IgD-negative memory B cell (primary cell): ENCODE measurements at regions not wholly inside any gene's neighbourhood (a gene's known extent, or its start where the extent isn't known, plus 50 kb on each side); places are given as distances from the start of the nearest gene placed in this dataset.
"Not testable (repeated sequence)": the region's sequence is repeated elsewhere in the genome, so short reads cannot be mapped to it uniquely, and the experiment has no call there.

Experiments
- H3K27ac Mint-ChIP-seq, 3 donors: one replicate each; pipeline ENCODE4 v1.8.0; 2020 to 2022; ENCODE audit warnings: mild to moderate bottlenecking in 3 of 3, mixed read lengths in 3 of 3, moderate library complexity in 1 of 3
- H3K27me3 Mint-ChIP-seq: one replicate; pipeline ENCODE4 v1.8.0; 2021; ENCODE audit warnings: mixed read lengths
- H3K36me3 Mint-ChIP-seq: one replicate; pipeline ENCODE4 v1.8.0; 2020; ENCODE audit warnings: mild to moderate bottlenecking, mixed read lengths
- H3K4me1 Mint-ChIP-seq, 3 donors: one replicate each; pipeline ENCODE4 v1.8.0; 2020 to 2022; ENCODE audit warnings: mixed read lengths in 3 of 3, mild to moderate bottlenecking in 1 of 3
- H3K4me3 Mint-ChIP-seq, 4 donors: one replicate each; pipeline ENCODE4 v1.8.0; 2020 to 2022; ENCODE audit warnings: mild to moderate bottlenecking in 4 of 4, mixed read lengths in 4 of 4, moderate library complexity in 3 of 4
- H3K9me3 Mint-ChIP-seq, 3 donors: one replicate each; pipeline ENCODE4 v1.8.0; 2020 to 2021; ENCODE audit warnings: mixed read lengths in 3 of 3, mild to moderate bottlenecking in 1 of 3

DNA sequence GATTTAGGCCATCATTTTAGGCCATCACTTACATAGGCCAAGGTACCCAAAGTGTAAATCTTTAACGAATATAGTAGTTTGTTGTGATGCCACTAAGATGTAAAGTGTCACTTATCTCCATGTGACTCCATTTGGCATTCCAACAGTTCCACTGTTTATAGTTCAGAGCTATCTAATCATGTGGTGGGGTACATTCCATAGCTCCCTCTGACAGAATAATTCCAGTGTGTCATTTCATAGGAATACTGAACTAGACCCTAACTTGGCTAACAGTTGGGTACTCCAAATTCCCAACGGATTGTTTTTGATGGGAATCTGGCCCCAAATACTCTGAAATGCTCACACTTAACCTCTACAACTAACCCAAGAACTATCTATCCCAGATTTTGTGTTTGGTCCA is 76.7 kb upstream of the FST start:
- H3K4me1 Mint-ChIP-seq = no peaks in the 10 kb centered on the region
- H3K4me3 Mint-ChIP-seq = no peak overlapping the region
- H3K36me3 Mint-ChIP-seq = no peaks in the 10 kb centered on the region
- H3K9me3 Mint-ChIP-seq = peaks cover 0 to 1% (median 0%) of the 10 kb centered on the region in 3 donors
- H3K27me3 Mint-ChIP-seq = no peaks in the 10 kb centered on the region
- H3K27ac Mint-ChIP-seq = no peak overlapping the region

- H3K36me3 Mint-ChIP-seq = no peaks in the 10 kb centered on the region
- H3K27ac Mint-ChIP-seq = no peak overlapping the region
- no peaks in the 10 kb centered on the region for H3K4me1 Mint-ChIP-seq
- peaks cover 0 to 1% (median 0%) of the 10 kb centered on the region in 3 donors for H3K9me3 Mint-ChIP-seq
- H3K27me3 Mint-ChIP-seq = no peaks in the 10 kb centered on the region
- no peak overlapping the region for H3K4me3 Mint-ChIP-seq
These were observed 75.0 kb upstream of the FST start for GRCh38 chr5:53405396-53405795.

GRCh38 chr5:53406630-53407316 is 73.7 kb upstream of the FST start:
- Mint-ChIP-seq H3K27me3 (no peaks in the 10 kb centered on the region), H3K4me3 (no peak overlapping the region), H3K9me3 (peaks cover 0 to 1% (median 0%) of the 10 kb centered on the region in 3 donors), H3K4me1 (peaks cover 0 to 9% (median 5%) of the 10 kb centered on the region in 3 donors), H3K27ac (no peak overlapping the region), H3K36me3 (no peaks in the 10 kb centered on the region)

DNA sequence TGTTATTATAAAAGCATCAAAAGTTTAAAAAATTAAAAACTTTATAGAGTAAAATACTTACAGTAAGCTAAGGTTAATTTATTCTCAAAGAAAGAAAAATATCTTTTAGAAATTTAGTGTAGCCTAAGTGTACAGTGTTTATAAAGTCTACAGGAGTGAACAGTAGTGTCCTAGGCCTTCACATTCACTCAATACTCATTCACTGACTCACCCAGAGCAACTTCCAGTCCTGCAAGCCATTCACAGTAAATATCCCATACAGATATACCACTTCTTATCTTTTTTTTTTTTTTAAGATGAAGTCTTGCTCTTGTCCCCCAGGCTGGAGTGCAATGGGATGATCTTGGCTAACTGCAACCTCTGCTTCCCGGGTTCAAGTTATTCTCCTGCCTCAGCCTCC is 73.1 kb upstream of the FST start:
- Mint-ChIP-seq H3K4me1 (peaks cover 0 to 9% (median 7%) of the 10 kb centered on the region in 3 donors), H3K27ac (no peak overlapping the region), H3K9me3 (peaks cover 0 to 1% (median 0%) of the 10 kb centered on the region in 3 donors), H3K27me3 (no peaks in the 10 kb centered on the region), H3K36me3 (no peaks in the 10 kb centered on the region), H3K4me3 (no peak overlapping the region)

- Mint-ChIP-seq H3K27ac (no peak overlapping the region), H3K27me3 (no peaks in the 10 kb centered on the region), H3K4me1 (peaks cover 0 to 9% (median 7%) of the 10 kb centered on the region in 3 donors), H3K9me3 (peaks cover 0 to 1% (median 0%) of the 10 kb centered on the region in 3 donors), H3K4me3 (no peak overlapping the region), H3K36me3 (peaks cover 2% of the 10 kb centered on the region)
These were observed 69.0 kb upstream of the FST start for GRCh38 chr5:53411388-53411787.

- not testable (repeated sequence) for H3K27me3 Mint-ChIP-seq, H3K36me3 Mint-ChIP-seq, H3K4me1 Mint-ChIP-seq
These were observed 67.9 kb upstream of the FST start for GRCh38 chr5:53412499-53412898.

GRCh38 chr5:53416144-53416738 is 64.2 kb upstream of the FST start:
- peaks cover 0 to 3% (median 1%) of the 10 kb centered on the region in 3 donors for H3K4me1 Mint-ChIP-seq
- peaks cover 3% of the 10 kb centered on the region for H3K27me3 Mint-ChIP-seq
- no peak overlapping the region for H3K4me3 Mint-ChIP-seq
- no peak overlapping the region for H3K27ac Mint-ChIP-seq
- H3K9me3 Mint-ChIP-seq = no peaks in the 10 kb centered on the region
- H3K36me3 Mint-ChIP-seq = peaks cover 2% of the 10 kb centered on the region

More at GRCh38 chr5:53412499-53412898, 67.9 kb upstream of the FST start:
- H3K27ac Mint-ChIP-seq, H3K4me3 Mint-ChIP-seq, H3K9me3 Mint-ChIP-seq: not testable (repeated sequence)

DNA sequence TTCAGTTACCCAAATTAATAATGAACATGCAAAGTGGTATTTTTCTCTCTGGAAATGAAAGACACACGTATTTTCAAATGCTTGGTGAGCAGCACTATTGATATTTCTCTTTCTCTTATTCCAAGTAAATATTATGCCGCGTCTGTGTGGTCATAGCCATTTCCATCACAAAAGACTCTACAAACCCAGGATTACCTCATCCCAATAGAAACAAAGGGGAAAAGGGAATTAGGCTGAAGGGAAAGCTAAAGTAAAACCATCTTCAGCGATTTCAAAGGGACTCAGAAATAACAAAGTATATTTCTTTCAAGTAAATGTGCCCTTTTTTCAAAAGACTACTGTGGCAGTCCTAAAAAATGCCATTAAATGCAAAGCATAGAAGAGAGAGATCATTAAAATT is 62.0 kb upstream of the FST start:
- Mint-ChIP-seq H3K9me3 (no peaks in the 10 kb centered on the region), H3K27ac (no peak overlapping the region), H3K27me3 (peaks cover 3% of the 10 kb centered on the region), H3K4me3 (no peak overlapping the region), H3K36me3 (peaks cover 2% of the 10 kb centered on the region), H3K4me1 (no peaks in the 10 kb centered on the region)

DNA sequence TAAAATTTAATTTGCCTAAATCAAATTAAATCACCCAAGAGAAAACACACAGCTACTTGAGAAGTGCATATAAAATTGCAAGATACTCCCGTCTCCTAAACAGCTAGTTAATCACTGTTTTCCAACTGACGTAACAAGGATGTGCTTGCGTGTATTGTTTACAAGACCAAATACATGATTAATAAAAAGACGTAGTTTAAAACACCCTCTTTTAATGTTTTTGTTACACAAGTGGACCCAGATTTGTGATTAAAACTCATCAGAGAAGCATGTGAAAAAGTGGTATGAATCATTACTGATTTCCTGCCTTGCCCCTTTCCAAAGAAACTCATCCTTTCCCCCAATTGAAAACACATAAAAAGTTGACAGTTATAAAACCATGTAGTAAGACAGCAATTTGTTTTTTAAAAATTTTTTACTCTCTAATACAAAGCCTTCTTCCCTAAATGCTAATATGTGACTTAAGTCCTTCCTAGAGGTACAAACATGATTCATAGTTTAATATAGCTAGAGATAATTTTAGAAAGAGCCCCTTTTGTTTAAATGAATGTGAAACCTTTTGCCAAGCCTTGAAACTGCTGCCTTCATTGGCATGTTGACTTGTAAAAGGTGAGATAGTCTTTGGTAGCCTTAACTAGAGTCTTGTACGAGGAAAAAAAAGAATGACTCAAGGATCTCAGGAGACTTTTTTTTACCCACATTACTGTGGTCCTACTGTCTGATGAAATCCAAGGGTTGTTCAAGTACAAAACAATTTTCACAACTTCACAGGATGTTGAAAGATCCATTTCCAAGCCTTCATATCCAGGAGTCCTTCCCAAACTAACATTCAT is 61.4 kb upstream of the FST start:
- Mint-ChIP-seq H3K4me3 (no peak overlapping the region), H3K27me3 (peaks cover 3% of the 10 kb centered on the region), H3K4me1 (no peaks in the 10 kb centered on the region), H3K9me3 (no peaks in the 10 kb centered on the region), H3K27ac (no peak overlapping the region), H3K36me3 (peaks cover under 1% of the 10 kb centered on the region)

DNA sequence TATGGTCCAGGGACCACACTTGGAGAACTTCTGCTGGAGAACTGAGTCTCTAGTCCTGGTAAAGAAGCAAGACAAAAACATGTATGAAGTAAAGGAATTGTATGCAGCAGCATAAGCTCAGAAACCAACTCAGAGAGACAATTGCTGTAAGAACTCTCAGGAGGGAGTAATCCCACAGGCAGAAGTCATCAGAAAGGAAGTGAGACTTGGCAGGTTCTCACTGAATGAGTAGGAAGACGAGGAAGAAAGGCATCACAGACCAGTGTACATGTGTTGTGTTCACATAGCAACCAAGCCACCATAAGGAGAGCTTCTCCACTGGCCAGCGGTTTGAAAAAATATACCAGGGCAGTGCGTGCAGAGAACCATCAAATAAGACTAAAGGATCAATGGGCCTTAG is 57.9 kb upstream of the FST start:
- no peaks in the 10 kb centered on the region for H3K36me3 Mint-ChIP-seq
- no peak overlapping the region for H3K4me3 Mint-ChIP-seq
- no peak overlapping the region for H3K27ac Mint-ChIP-seq
- H3K9me3 Mint-ChIP-seq = no peaks in the 10 kb centered on the region
- H3K27me3 Mint-ChIP-seq = peaks cover 3% of the 10 kb centered on the region
- H3K4me1 Mint-ChIP-seq = no peaks in the 10 kb centered on the region

- Mint-ChIP-seq H3K4me1 (no peaks in the 10 kb centered on the region), H3K4me3 (no peak overlapping the region)
These were observed 56.7 kb upstream of the FST start for GRCh38 chr5:53423724-53424123.

DNA sequence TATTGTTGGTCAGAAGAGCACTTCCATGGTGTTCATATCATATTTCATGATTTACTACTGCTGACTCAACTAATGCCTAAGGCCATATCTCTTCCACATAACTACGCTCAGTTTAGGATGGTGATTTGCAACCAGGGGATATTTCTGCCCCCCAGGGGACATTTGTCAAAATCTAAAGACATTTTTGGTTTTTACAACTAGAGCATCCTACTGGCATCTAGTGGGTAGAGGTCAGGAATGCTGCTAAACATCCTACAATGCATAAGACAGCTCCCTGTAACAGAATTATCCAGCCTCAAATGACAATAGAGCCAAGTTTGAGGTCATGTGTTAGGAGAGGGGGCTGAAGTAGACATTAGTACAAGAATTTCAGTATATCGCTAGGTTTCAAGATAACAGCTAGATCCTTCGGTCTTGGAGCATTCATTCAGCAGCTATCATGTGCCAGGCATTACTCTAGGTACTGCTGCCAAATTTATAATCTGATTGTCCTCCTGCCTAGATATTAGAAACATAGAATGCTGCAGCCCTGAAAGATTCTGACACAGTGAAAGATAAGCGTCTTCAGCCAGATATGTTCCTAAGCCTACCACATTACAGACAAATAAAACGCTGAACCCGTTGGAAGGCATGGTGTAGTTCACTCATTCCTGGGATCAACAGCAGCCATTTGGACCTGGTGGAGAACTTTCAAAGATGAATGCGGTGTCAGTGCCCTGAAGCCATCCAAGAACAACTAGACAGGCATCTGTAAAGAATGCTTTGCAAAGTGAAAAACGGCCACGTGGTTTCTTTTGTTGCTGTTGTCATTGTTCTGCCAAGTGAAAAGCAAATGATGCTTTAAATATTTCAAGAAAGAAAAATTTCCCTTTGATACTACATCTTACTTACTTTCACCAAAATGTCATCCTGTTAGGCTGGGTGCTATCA is 55.5 kb upstream of the FST start:
- no peak overlapping the region for H3K4me3 Mint-ChIP-seq
- no peaks in the 10 kb centered on the region for H3K27me3 Mint-ChIP-seq

More at GRCh38 chr5:53423724-53424123, 56.7 kb upstream of the FST start:
- Mint-ChIP-seq H3K27ac (no peak overlapping the region), H3K27me3 (peaks cover 3% of the 10 kb centered on the region), H3K9me3 (no peaks in the 10 kb centered on the region), H3K36me3 (no peaks in the 10 kb centered on the region)

DNA sequence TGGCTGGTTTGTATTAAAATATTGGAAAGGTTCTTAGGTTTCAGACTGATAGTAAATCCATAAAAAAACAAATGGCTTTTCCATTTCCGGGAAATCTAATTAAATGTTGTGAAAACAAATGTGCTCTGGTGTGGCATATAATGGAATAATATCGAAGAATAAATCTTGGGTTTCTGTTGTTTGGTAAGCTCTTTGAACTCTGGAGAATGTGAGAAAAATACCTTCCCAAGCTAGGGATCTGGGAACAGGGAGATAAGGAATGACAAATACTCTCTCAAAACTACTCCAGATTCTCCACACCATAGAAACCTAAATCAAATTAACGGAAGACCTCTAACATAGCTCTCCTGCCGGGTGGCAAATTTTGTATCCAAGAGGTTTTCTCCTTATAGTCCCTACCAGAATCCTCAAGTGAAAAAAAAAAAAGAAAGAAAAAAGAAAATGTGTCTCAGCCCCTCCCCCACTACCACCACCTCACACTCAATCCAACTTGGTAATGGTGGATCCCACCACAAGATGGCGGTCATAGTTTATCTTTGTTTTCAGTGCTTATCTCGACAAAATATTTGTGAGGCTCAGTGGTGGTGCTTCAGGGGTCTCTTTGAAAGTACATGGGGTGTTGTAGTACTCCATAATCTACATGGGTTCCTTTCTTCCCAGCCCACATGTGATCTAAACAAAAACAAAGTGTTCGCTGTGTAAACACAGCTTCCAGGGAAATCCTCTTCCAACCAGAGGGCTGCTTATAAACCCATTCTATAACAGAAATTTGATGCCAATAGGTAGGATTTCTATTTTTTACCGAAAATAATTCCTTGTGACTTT is 54.5 kb upstream of the FST start:
- H3K4me1 Mint-ChIP-seq = no peaks in the 10 kb centered on the region
- H3K9me3 Mint-ChIP-seq = no peaks in the 10 kb centered on the region
- no peak overlapping the region for H3K4me3 Mint-ChIP-seq
- no peaks in the 10 kb centered on the region for H3K36me3 Mint-ChIP-seq
- peaks cover 1% of the 10 kb centered on the region for H3K27me3 Mint-ChIP-seq
- H3K27ac Mint-ChIP-seq = no peak overlapping the region

More for the DNA sequence above, 55.5 kb upstream of the FST start:
- H3K36me3 Mint-ChIP-seq = no peaks in the 10 kb centered on the region
- no peak overlapping the region for H3K27ac Mint-ChIP-seq
- H3K9me3 Mint-ChIP-seq = no peaks in the 10 kb centered on the region
- H3K4me1 Mint-ChIP-seq = no peaks in the 10 kb centered on the region

- H3K9me3 Mint-ChIP-seq = no peaks in the 10 kb centered on the region
- no peak overlapping the region for H3K27ac Mint-ChIP-seq
- H3K4me1 Mint-ChIP-seq = no peaks in the 10 kb centered on the region
- peaks cover 1% of the 10 kb centered on the region for H3K27me3 Mint-ChIP-seq
- H3K36me3 Mint-ChIP-seq = no peaks in the 10 kb centered on the region
- no peak overlapping the region for H3K4me3 Mint-ChIP-seq
These were observed 54.0 kb upstream of the FST start for GRCh38 chr5:53426512-53426830.
